Vagina (tissue), 2 donors: ENCODE measurements at regions not wholly inside any gene's neighbourhood (a gene's known extent, or its start where the extent isn't known, plus 50 kb on each side); places are given as distances from the start of the nearest gene placed in this dataset.

ENCODE experiments used
- CTCF ChIP-seq, 3 experiments: fragments of 450-650 bp in 2 of 3; fragments of 200-600 bp in 1 of 3; sonication (generic) in 1 of 3; IDR thresholded peaks; one replicate each; pipeline ENCODE4 v1.5.1; 2017 to 2019; ENCODE audit warnings: antibody characterized with exemption in 3 of 3, mild to moderate bottlenecking in 2 of 3, moderate library complexity in 2 of 3
- POLR2A ChIP-seq, 2 donors: fragments of 450-650 bp; IDR thresholded peaks; one replicate each; pipeline ENCODE4 v1.6.1; 2017; ENCODE audit warnings: antibody characterized with exemption in 2 of 2, mild to moderate bottlenecking in 2 of 2, moderate library complexity in 2 of 2
- POLR2AphosphoS5 ChIP-seq, 2 donors: sonication (generic); formaldehyde crosslinking; IDR thresholded peaks; one replicate each; pipeline ENCODE4 v1.9.0; 2017; ENCODE audit warnings: antibody characterized with exemption in 2 of 2, mild to moderate bottlenecking in 2 of 2, low read depth in 1 of 2; ENCODE audit not compliant: insufficient read depth in 1 of 2

GRCh38 chr1:14259191-14259757 lies 339.2 kb upstream of the KAZN start:
- TF ChIP-seq POLR2AphosphoS5 (IDR thresholded peaks at IDR 0.05; ENCODE audit: insufficient read depth in 1 of 2, low read depth in 1 of 2) (peak; percentile 19 to 95), CTCF (IDR thresholded peaks at IDR 0.05) (no peak), POLR2A (IDR thresholded peaks at IDR 0.05) (no peak)
